HG03354 (cell line): ENCODE measurements at regions not wholly inside any gene's neighbourhood (a gene's known extent, or its start where the extent isn't known, plus 50 kb on each side); places are given as distances from the start of the nearest gene placed in this dataset.
"Not testable (repeated sequence)": the region's sequence is repeated elsewhere in the genome, so short reads cannot be mapped to it uniquely, and the experiment has no call there.

Experiments
- ATAC-seq: cut with Tn5 transposase; IDR thresholded peaks from one replicate; pipeline ENCODE4 v1.9.1; 2021; ENCODE audit warnings: mild to moderate bottlenecking; ENCODE audit not compliant: unreplicated experiment, poor library complexity, severe bottlenecking

DNA sequence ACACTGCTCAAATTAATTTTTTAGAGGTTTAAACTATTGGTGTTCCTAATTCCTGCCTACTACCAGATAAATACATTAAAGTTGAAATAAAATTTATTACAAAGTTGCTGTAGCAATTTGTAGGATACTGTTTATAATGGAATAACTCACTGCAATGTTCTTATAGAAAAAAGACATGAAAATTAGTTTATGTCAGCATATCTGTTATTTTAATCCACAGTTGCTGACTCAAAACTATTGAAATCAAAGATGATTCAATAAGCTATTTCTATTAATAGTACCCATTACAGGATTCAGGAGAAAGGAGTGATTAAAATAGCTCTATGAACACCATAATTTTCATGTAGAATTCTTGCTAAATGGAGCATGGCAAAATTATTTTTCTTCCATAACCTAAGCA, 764.4 kb upstream of the NUDT12 start:
- ATAC-seq: no peak

DNA sequence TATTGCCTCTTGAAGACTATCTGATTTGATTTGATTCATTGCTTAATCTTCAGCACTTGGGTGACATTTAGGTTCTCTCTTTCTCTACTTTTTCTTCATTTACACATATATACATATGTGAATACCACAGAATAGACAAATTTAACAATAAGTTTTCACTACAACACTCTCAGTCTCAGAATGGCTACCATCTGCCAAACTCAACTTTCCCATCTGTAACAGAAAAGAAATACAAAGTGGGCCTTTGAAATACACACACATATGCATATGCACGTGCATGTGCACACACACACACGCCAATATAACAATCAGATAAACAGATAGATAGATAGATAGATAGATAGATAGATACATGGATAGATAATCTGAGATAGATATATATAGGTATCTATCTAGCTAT, 762.8 kb upstream of the NUDT12 start:
- no peak for ATAC-seq

GRCh38 chr5:104316676-104317075, 754.1 kb upstream of the NUDT12 start:
- not testable (repeated sequence) for ATAC-seq

DNA sequence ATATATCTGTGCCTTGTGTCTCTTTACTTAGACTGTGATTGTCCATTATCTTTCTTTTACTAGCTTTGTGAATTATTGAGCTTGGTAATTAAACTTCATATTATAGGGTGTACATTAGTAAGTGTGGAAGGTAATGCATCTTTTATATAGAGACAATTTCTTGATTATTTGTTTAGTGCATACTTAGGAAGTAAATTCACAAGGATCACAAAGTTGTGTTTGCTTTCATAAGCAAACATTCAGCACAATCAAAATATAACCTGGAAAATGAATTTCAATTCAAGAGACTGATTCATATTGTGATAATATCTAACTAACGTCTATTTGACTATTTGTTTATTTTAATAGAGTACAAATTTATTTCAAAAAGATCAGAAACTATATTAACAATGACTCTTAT, 749.9 kb upstream of the NUDT12 start:
- ATAC-seq: no peak

DNA sequence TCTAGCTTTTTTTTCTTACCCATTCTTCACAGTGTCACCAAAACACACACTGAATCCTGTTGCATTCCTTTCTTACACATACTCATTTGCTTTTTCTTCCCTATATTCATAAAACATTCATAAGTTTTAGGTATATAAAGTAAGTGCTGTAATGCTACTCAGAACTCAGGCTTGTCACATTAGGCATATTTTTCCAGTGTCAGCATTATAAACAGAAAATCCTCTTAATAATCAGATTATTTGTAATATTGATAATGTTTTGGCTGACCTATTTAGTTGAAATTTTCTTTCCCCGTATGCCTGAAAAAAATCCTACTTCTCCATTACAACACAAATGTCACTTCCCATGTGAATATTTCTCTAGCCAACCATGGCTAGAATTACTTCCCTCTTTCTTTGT, 743.0 kb upstream of the NUDT12 start:
- no peak for ATAC-seq

GRCh38 chr5:104299998-104300706, 737.6 kb upstream of the NUDT12 start:
- no peak for ATAC-seq

DNA sequence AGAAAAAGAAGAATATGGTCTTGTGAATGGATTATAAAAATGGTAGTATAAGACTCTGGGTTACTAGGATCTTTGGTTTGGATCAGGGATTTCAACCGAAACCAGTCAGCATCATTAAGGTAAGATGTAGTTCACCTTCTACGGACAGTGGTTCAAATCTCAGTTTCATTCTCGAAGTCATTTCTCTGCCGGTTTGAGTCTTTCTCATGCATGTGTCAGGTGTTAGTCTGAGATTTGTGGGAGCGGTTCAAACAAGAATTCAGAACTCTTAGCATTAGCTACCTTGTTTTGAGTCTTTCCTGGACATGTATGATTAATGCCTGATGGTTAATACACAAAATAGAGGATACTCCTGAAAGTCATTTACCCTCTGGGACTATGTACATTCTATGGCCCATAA, 735.9 kb upstream of the NUDT12 start:
- no peak for ATAC-seq

GRCh38 chr5:104297076-104297475, 734.5 kb upstream of the NUDT12 start:
- no peak for ATAC-seq

DNA sequence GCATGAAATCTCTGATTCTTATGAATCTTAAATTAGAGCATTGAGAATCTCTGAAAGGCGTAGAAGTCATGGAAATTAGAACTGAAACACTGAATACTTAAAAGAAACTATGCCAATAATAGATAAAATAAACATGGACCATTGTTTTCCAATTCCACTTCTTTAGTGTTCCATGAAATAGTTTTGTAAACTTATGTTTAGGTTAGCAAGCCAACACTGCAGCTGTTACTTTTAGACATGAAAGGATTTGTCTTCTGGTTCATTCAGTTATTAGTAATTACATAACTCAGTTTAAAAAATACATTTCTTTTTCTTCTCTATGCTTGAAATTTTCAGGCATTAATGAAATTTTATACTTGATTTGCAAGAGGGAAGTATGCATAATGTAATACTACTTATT, 733.4 kb upstream of the NUDT12 start:
- ATAC-seq: no peak

DNA sequence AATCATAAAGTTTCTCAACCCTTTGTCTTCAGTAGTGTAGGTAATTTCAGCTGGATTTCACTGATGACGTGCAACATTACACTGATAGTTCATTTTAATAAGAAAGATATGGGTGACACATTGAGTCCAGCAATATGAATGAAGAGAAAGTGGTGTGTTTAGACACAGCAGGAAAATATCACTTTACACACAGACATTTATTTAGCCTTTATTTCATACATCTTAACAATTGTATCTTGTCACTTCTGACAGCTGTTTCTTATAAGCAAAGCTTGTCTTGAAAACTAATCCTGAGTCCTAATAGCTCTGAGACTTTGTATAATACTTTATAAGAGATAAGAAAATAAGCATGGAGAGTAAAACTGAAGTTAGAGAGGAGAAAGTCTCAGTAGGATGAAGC, 720.5 kb upstream of the NUDT12 start:
- no peak for ATAC-seq

GRCh38 chr5:104273725-104274124, 711.1 kb upstream of the NUDT12 start:
- no peak for ATAC-seq

DNA sequence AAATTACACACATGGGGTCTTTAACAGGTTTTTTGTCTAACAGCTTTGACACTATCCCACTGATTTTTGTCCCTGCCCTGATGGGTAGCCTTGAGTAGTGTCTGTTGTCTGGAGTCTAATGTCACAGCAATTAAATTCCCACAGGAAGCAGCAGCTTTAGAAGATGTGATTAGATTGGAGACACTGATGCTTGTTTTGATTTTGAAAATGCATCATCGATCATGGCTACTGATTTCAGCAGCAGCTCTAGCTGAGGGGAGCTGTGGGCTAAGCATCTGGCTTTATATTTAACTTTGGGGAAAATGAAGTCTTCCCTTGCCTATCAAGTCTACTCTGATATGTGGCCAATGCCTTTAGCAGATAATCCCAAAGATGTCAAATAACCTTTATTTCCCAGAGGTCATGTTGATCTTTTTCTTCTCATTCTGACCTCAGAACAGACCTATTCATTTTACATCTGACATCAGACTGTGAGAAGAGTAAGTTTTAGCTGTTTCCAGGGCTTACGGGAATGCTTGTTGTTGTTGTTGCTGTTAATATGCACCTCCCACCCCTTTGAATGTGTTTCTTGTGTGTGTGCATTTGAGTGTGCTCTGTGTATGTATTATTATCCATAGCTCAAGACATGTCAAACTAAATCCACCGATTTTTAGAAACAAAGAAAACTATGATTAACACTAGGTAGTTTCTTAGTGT, 704.9 kb upstream of the NUDT12 start:
- ATAC-seq: no peak

DNA sequence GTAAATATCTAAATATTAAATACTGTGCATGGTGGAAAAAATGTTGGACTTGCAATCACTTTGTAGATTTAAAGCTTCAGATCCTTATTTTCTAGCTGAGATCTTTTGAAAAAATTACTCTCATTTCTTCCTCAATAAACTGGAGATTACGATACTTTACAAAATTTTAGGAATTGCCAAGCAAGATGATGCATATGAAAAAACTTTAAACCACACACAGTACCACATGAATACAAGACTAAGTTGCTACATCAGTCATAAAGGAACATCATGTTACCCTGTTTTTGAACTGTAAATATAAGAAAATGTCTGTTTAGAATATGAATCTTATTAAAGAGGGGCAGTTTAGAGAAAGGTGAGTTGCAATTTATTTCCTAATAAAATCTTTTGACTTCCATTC, 703.6 kb upstream of the NUDT12 start:
- no peak for ATAC-seq

GRCh38 chr5:104265531-104266140, 703.0 kb upstream of the NUDT12 start:
- no peak for ATAC-seq

DNA sequence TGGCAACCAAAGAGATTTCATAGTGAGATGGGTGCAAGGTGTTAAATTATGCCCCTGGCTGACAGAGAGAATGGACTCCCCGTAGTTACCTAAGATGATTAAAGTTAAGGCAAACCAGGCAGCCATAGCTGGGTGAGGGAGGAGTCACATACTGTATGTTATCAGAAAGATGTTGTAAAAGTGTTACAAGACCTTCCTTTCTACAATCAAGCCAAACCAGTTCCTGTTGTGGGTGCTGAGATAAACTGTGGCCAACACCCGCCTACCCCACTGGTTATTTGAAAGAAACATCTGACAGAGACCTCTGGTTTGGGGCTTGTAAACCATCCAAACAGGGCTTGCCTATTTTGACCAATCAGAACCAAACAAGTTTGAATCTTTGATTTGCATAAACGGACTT, 684.7 kb upstream of the NUDT12 start:
- ATAC-seq: no peak

- ATAC-seq: no peak
Observed at GRCh38 chr5:104241046-104241445, 678.5 kb upstream of the NUDT12 start.

DNA sequence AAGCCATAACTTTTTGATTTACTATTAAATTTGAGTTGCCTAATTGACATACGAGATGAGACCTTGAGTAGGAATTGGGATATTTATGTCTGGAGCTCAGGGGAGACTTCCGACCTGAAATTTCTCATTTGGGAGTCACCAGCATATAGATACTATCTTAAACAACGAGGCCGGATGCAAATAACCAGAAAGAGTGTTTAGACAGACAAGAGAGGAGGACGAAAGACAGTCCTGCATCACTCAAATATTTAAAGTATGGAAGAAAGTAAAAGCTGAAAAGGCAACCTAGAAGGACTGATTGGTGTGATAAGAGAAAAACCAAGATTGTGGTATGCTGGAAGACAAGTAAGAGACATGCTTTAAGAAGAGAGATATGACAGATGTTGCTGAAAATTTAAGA, 675.0 kb upstream of the NUDT12 start:
- ATAC-seq: no peak

DNA sequence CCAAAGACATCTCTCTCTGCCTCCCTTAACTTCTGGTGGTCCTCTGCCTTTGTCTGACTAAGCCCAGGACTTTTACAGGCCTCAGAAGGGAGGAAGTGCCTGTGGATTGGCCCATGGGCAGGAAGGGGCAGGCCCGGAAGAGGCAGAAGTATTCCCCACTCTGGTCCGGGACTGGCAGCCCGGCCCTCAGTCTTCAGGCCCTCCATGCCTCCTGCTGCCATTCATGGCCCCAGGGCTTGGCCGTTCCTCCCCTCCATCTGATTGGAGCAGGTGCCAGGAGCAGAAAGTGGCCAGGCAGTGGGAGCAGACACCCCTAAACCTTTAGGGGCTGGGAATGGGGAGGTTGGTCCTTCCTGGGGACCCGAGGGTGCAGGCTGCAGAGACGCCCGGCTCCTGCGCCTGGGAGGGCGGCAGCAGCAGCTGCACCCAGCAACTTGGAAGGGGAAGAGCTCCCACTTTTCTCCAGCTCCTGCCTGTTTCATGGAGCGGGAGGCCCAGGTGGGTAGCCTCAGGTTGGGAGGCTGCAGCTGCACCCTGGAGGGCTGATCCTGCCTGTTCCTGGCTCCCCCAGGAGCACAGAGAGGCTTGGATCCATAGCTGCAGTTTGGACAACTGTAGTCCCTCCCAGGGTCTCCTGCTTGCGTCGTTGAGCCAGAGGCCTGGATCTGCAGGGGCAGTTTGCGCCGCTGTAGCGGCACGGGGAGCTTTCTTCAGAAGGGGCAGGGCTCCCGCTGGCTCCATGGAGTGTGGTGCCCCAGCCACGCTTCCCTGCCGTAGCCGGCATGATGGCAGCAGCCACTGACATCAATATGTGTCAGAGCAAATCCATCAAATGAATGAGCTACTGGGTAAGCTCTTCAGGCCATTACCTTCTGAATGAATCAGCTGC, 661.5 kb upstream of the NUDT12 start:
- no peak for ATAC-seq

GRCh38 chr5:104218200-104218599, 655.6 kb upstream of the NUDT12 start:
- ATAC-seq: no peak

DNA sequence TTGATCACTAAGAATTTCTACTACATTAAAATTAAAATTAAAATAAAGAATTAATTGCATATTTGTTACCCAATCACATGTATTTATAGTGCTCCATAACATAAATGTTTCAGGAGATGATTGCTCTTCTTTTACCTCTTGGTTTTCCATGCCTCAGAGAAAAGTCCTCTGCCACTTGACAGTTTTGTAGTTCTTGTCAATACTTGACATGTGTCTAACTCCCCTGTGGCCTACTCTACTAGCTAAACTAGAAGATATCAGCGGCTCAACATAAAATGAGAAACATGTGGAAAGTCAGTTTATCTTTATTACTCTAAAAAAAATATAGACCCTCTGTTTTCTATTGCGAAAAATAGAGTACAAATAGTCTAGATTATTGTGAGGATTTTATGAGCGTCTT, 650.6 kb upstream of the NUDT12 start:
- no peak for ATAC-seq
